ENCODE measurements at regions not wholly inside any gene's neighbourhood (a gene's known extent, or its start where the extent isn't known, plus 50 kb on each side); places are given as distances from the start of the nearest gene placed in this dataset.
"Not testable (repeated sequence)": the region's sequence is repeated elsewhere in the genome, so short reads cannot be mapped to it uniquely, and the experiment has no call there.

DNA sequence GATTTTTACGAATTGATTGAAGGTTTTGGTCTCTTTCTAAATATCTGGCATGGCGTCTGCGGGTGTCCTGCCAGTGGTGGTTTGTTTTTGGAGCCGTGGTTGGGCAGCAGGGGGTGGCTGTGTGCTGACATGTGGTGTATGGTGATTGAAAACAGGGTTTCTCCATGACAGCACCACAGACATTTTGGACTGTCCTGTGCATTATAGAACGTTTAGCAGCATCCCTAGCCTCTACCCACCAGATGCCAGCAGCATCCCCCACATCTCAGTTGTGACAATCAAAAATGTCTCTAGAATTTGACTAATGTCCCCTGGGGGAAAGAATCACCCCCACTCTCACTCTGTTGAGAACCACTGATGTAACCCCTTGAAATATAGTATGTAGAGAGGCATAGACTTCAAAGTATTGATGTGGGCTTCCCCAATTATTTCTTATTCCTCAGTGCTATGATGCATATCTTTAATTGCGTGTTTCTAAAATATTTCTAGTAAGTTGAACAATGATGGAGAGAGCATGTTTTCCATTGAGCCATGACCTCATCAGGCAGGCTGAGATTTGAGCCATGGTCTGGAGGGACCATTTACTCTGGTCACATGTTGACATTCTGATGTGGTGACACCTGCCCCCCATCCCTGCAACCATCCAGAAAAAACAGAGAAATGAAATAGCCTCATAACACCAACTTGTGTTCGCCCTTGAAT, 77.4 kb upstream of the MID1 start:
- H3K4me3 ChIP-seq (ENCODE audit: low read length): no peak overlapping the region
- H3K4me1 ChIP-seq (ENCODE audit: insufficient read depth, low read length): no peaks in the 10 kb centered on the region
- H3K36me3 ChIP-seq (ENCODE audit: insufficient read depth, low read length): no peaks in the 10 kb centered on the region
- POLR2A ChIA-PET: no interaction called here
- TF ChIP-seq, protein P1, sequence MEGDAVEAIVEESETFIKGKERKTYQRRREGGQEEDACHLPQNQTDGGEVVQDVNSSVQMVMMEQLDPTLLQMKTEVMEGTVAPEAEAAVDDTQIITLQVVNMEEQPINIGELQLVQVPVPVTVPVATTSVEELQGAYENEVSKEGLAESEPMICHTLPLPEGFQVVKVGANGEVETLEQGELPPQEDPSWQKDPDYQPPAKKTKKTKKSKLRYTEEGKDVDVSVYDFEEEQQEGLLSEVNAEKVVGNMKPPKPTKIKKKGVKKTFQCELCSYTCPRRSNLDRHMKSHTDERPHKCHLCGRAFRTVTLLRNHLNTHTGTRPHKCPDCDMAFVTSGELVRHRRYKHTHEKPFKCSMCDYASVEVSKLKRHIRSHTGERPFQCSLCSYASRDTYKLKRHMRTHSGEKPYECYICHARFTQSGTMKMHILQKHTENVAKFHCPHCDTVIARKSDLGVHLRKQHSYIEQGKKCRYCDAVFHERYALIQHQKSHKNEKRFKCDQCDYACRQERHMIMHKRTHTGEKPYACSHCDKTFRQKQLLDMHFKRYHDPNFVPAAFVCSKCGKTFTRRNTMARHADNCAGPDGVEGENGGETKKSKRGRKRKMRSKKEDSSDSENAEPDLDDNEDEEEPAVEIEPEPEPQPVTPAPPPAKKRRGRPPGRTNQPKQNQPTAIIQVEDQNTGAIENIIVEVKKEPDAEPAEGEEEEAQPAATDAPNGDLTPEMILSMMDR (IDR thresholded peaks at IDR 0.05): no peak
- Mint-ChIP-seq H3K4me3 (no peak overlapping the region), H3K27me3 (no peaks in the 10 kb centered on the region), H3K9me3 (no peaks in the 10 kb centered on the region), H3K36me3 (ENCODE audit: low read depth) (no peaks in the 10 kb centered on the region), H3K4me1 (ENCODE audit: low read depth) (no peaks in the 10 kb centered on the region), H3K27ac (no peak overlapping the region)
- H3K9me3 ChIP-seq (ENCODE audit: control insufficient read depth in 1 of 2, insufficient read depth in 1 of 2, low read length in 2 of 2): no peaks in the 10 kb centered on the region
- no peaks in the 10 kb centered on the region for H3K27me3 ChIP-seq (ENCODE audit: control insufficient read depth in 1 of 2, insufficient read depth in 2 of 2, low read length in 2 of 2)
- no peak overlapping the region for H3K27ac ChIP-seq (ENCODE audit: low read depth in 1 of 2, low read length in 2 of 2)
- intact Hi-C loops (cut with DNase I, micrococcal nuclease): no loop called here
- CTCF ChIA-PET: no interaction called here
- no peak for ATAC-seq (ENCODE audit: poor library complexity)
- DNase-seq: no peak

DNA sequence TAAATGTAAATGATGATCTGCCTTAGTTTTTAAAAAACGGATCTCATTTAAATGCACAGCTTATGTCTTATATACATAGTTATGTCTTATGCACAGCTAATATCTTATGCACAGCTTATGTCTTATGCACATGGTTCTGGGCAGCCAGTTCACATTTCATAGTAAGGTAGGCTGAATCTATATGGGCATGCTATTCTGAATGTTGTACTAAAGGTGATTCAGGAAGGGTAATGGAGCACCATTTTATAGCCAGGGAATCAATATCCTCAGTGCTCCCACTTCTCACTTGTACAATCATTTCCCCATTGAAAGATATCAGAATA, 77.9 kb upstream of the MID1 start:
- no peaks in the 10 kb centered on the region for H3K27me3 ChIP-seq (ENCODE audit: control insufficient read depth in 1 of 2, insufficient read depth in 2 of 2, low read length in 2 of 2)
- DNase-seq: no peak
- TF ChIP-seq, protein P1 (IDR thresholded peaks at IDR 0.05): no peak
- no peaks in the 10 kb centered on the region for H3K36me3 ChIP-seq (ENCODE audit: insufficient read depth, low read length)
- no peaks in the 10 kb centered on the region for H3K27me3 Mint-ChIP-seq
- no peaks in the 10 kb centered on the region for H3K4me1 ChIP-seq (ENCODE audit: insufficient read depth, low read length)
- H3K9me3 ChIP-seq (ENCODE audit: control insufficient read depth in 1 of 2, insufficient read depth in 1 of 2, low read length in 2 of 2): no peaks in the 10 kb centered on the region
- intact Hi-C loops (cut with DNase I, micrococcal nuclease): no loop called here
- H3K27ac ChIP-seq (ENCODE audit: low read depth in 1 of 2, low read length in 2 of 2): no peak overlapping the region
- no peak overlapping the region for H3K4me3 ChIP-seq (ENCODE audit: low read length)
- H3K36me3 Mint-ChIP-seq (ENCODE audit: low read depth): no peaks in the 10 kb centered on the region
- ChIA-PET CTCF (no interaction called here), POLR2A (no interaction called here)
- H3K9me3 Mint-ChIP-seq: no peaks in the 10 kb centered on the region
- ATAC-seq (ENCODE audit: poor library complexity): no peak
- H3K4me1 Mint-ChIP-seq (ENCODE audit: low read depth): no peaks in the 10 kb centered on the region
- H3K4me3 Mint-ChIP-seq: no peak overlapping the region
- H3K27ac Mint-ChIP-seq: no peak overlapping the region

DNA sequence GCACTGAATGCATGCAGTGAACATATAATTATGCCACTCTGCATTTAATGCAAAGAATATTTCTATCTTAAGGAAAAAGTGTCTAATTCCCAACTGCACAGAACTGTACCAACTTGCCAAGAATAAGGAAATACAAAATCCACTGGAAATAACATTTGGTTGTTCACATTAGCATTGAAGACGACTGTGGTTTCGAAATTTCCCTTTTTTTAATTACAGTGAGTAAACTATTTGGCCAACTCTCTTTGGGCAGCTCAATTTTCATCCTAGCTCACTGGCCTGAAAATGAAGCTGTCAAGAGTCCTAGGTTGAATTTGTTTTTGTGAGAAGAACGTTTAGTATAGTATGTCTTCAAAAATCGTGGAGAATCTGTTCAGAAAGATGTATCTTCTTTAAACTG, 81.6 kb upstream of the MID1 start:
- Histone ChIP-seq H3K27ac (ENCODE audit: low read depth in 1 of 2, low read length in 2 of 2) (no peak overlapping the region), H3K27me3 (ENCODE audit: control insufficient read depth in 1 of 2, insufficient read depth in 2 of 2, low read length in 2 of 2) (no peaks in the 10 kb centered on the region), H3K4me1 (ENCODE audit: insufficient read depth, low read length) (no peaks in the 10 kb centered on the region), H3K36me3 (ENCODE audit: insufficient read depth, low read length) (no peaks in the 10 kb centered on the region), H3K4me3 (ENCODE audit: low read length) (no peak overlapping the region), H3K9me3 (ENCODE audit: control insufficient read depth in 1 of 2, insufficient read depth in 1 of 2, low read length in 2 of 2) (no peaks in the 10 kb centered on the region)
- Mint-ChIP-seq H3K4me1 (ENCODE audit: low read depth) (no peaks in the 10 kb centered on the region), H3K27ac (no peak overlapping the region), H3K27me3 (no peaks in the 10 kb centered on the region), H3K9me3 (no peaks in the 10 kb centered on the region), H3K4me3 (no peak overlapping the region), H3K36me3 (ENCODE audit: low read depth) (no peaks in the 10 kb centered on the region)
- POLR2A ChIA-PET: no interaction called here
- intact Hi-C loops (cut with DNase I, micrococcal nuclease): no loop called here
- no peak for ATAC-seq (ENCODE audit: poor library complexity)
- TF ChIP-seq, protein P1 (IDR thresholded peaks at IDR 0.05): no peak
- DNase-seq: no peak
- CTCF ChIA-PET: no interaction called here

DNA sequence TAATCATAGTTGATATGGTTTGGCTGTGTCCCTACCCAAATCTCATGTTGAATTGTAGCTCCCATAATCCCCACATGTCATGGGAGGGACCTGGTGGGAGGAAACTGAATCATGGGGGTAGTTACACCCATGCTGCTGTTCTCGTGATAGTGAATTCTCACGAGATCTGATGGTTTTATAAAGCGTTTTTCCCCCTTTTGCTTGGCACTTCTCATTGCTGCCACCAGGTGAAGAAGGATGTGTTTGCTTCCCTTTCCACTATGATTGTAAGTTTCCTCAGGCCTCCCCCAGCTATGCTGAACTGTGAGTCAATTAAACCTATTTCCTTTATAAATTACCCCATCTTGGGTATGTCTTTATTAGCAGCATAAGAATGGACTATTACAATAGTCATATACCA, 86.0 kb upstream of the MID1 start:
- DNase-seq; ATAC-seq (ENCODE audit: poor library complexity); H3K4me3 ChIP-seq (ENCODE audit: low read length); CTCF ChIA-PET; H3K4me3 Mint-ChIP-seq; H3K36me3 Mint-ChIP-seq (ENCODE audit: low read depth); H3K4me1 ChIP-seq (ENCODE audit: insufficient read depth, low read length); H3K27me3 ChIP-seq (ENCODE audit: control insufficient read depth in 1 of 2, insufficient read depth in 2 of 2, low read length in 2 of 2); POLR2A ChIA-PET; intact Hi-C loops (cut with DNase I, micrococcal nuclease); H3K27me3 Mint-ChIP-seq; H3K9me3 Mint-ChIP-seq; H3K4me1 Mint-ChIP-seq (ENCODE audit: low read depth); H3K27ac ChIP-seq (ENCODE audit: low read depth in 1 of 2, low read length in 2 of 2); H3K36me3 ChIP-seq (ENCODE audit: insufficient read depth, low read length); H3K9me3 ChIP-seq (ENCODE audit: control insufficient read depth in 1 of 2, insufficient read depth in 1 of 2, low read length in 2 of 2); H3K27ac Mint-ChIP-seq: not testable (repeated sequence)

Measured in CD4-positive, alpha-beta T cell (primary cell).